ENCODE measurements at regions not wholly inside any gene's neighbourhood (a gene's known extent, or its start where the extent isn't known, plus 50 kb on each side); places are given as distances from the start of the nearest gene placed in this dataset.

GRCh38 chr20:48166082-48166835 lies 381.0 kb upstream of the SULF2 start:
- TF ChIP-seq CTCF (IDR thresholded peaks at IDR 0.05; ENCODE audit: borderline replicate concordance, extremely low read depth, low read length, poor library complexity, severe bottlenecking) (no peak), EZH2 (IDR thresholded peaks at IDR 0.05; ENCODE audit: borderline replicate concordance, low read depth, low read length, severe bottlenecking) (no peak)
